Urinary bladder (tissue), 3 donors: ENCODE measurements at regions not wholly inside any gene's neighbourhood (a gene's known extent, or its start where the extent isn't known, plus 50 kb on each side); places are given as distances from the start of the nearest gene placed in this dataset.

Experiments
- DNase-seq: peaks from one replicate; pipeline ENCODE4 v3.0.0-alpha.2; 2015; ENCODE audit errors: extremely low spot score
- H3K27ac ChIP-seq: one replicate; pipeline ENCODE4 v1.5.1; 2013; ENCODE audit warnings: low read depth, mild to moderate bottlenecking, moderate library complexity
- H3K36me3 ChIP-seq: one replicate; pipeline ENCODE4 v1.6.1; 2013; ENCODE audit warnings: mild to moderate bottlenecking, moderate library complexity; ENCODE audit not compliant: insufficient read depth
- H3K4me1 ChIP-seq: one replicate; pipeline ENCODE4 v1.6.1; 2013; ENCODE audit warnings: mild to moderate bottlenecking, moderate library complexity; ENCODE audit not compliant: insufficient read depth
- H3K4me3 ChIP-seq: one replicate; pipeline ENCODE4 v1.5.1; 2013; ENCODE audit warnings: low read depth, low read length
- WGBS: extraction: QIAGEN DNeasy Blood & Tissue Kit; methylation state at CpG from one replicate; pipeline ENCODE4 v1.1.7; 2013; 5-methylcytosine and 5-hydroxymethylcytosine counted together
- donor health status: healthy with polysubstance abuse.
- donor health status: healthy.

GRCh38 chr10:2252096-2252495 lies 514.8 kb upstream of the ADARB2 start:
- WGBS, result 31% methylated on average over 6 of the region's 6 CpGs
- no peak overlapping the region for H3K27ac ChIP-seq
- H3K4me1 ChIP-seq, result no peaks in the 10 kb centered on the region
- no peaks in the 10 kb centered on the region for H3K36me3 ChIP-seq
- no peak for DNase-seq
- no peak overlapping the region for H3K4me3 ChIP-seq

GRCh38 chr10:2251631-2252030 lies 514.3 kb upstream of the ADARB2 start:
- H3K4me1 ChIP-seq, result no peaks in the 10 kb centered on the region
- H3K36me3 ChIP-seq, result no peaks in the 10 kb centered on the region
- no peak overlapping the region for H3K27ac ChIP-seq
- 46% methylated on average over 8 of the region's 8 CpGs for WGBS
- H3K4me3 ChIP-seq, result no peak overlapping the region
- no peak for DNase-seq

- H3K4me3 ChIP-seq, result no peak overlapping the region
- H3K36me3 ChIP-seq, result no peaks in the 10 kb centered on the region
- 87% methylated on average over 5 of the region's 5 CpGs for WGBS
- H3K27ac ChIP-seq, result no peak overlapping the region
- DNase-seq, result no peak
- no peaks in the 10 kb centered on the region for H3K4me1 ChIP-seq
Measured at GRCh38 chr10:2246747-2247146, 509.4 kb upstream of the ADARB2 start.

- Histone ChIP-seq H3K4me3 (no peak overlapping the region), H3K4me1 (no peaks in the 10 kb centered on the region), H3K27ac (no peak overlapping the region), H3K36me3 (no peaks in the 10 kb centered on the region)
- WGBS, result 96% methylated on average over 5 of the region's 5 CpGs
- DNase-seq, result no peak
Measured at GRCh38 chr10:2245580-2245979, 508.3 kb upstream of the ADARB2 start.

- no peak overlapping the region for H3K4me3 ChIP-seq
- WGBS, result 86% methylated on average over 12 of the region's 12 CpGs
Measured at GRCh38 chr10:2244471-2244870, 507.1 kb upstream of the ADARB2 start.

GRCh38 chr10:2236876-2237275 lies 499.6 kb upstream of the ADARB2 start:
- DNase-seq, result no peak
- H3K27ac ChIP-seq, result no peak overlapping the region
- H3K36me3 ChIP-seq, result no peaks in the 10 kb centered on the region
- 60% methylated on average over 5 of the region's 5 CpGs for WGBS
- no peak overlapping the region for H3K4me3 ChIP-seq
- no peaks in the 10 kb centered on the region for H3K4me1 ChIP-seq

More at GRCh38 chr10:2244471-2244870, 507.1 kb upstream of the ADARB2 start:
- no peaks in the 10 kb centered on the region for H3K4me1 ChIP-seq
- no peak for DNase-seq
- no peaks in the 10 kb centered on the region for H3K36me3 ChIP-seq
- H3K27ac ChIP-seq, result no peak overlapping the region

GRCh38 chr10:2232479-2232878 lies 495.2 kb upstream of the ADARB2 start:
- H3K4me1 ChIP-seq, result no peaks in the 10 kb centered on the region
- DNase-seq, result no peak
- 82% methylated on average over 11 of the region's 11 CpGs for WGBS
- no peak overlapping the region for H3K4me3 ChIP-seq
- no peak overlapping the region for H3K27ac ChIP-seq
- H3K36me3 ChIP-seq, result no peaks in the 10 kb centered on the region

GRCh38 chr10:2230478-2230877 lies 493.2 kb upstream of the ADARB2 start:
- no peak for DNase-seq
- Histone ChIP-seq H3K27ac (no peak overlapping the region), H3K4me1 (no peaks in the 10 kb centered on the region), H3K36me3 (no peaks in the 10 kb centered on the region), H3K4me3 (no peak overlapping the region)
- WGBS, result 80% methylated on average over 1 of the region's 1 CpG

- no peaks in the 10 kb centered on the region for H3K4me1 ChIP-seq
- no peaks in the 10 kb centered on the region for H3K36me3 ChIP-seq
- no peak overlapping the region for H3K4me3 ChIP-seq
- DNase-seq, result no peak
- 70% methylated on average over 5 of the region's 5 CpGs for WGBS
- H3K27ac ChIP-seq, result no peak overlapping the region
Measured at GRCh38 chr10:2228320-2228901, 491.1 kb upstream of the ADARB2 start.

GRCh38 chr10:2225609-2226008 lies 488.3 kb upstream of the ADARB2 start:
- no peaks in the 10 kb centered on the region for H3K4me1 ChIP-seq
- no peak overlapping the region for H3K27ac ChIP-seq
- DNase-seq, result no peak
- no peak overlapping the region for H3K4me3 ChIP-seq
- WGBS, result 73% methylated on average over 10 of the region's 10 CpGs
- H3K36me3 ChIP-seq, result no peaks in the 10 kb centered on the region

- Histone ChIP-seq H3K4me3 (no peak overlapping the region), H3K4me1 (no peaks in the 10 kb centered on the region), H3K36me3 (no peaks in the 10 kb centered on the region), H3K27ac (no peak overlapping the region)
- no peak for DNase-seq
- 81% methylated on average over 8 of the region's 8 CpGs for WGBS
Measured at GRCh38 chr10:2223548-2224320, 486.4 kb upstream of the ADARB2 start.

GRCh38 chr10:2222631-2223030 lies 485.3 kb upstream of the ADARB2 start:
- no peaks in the 10 kb centered on the region for H3K36me3 ChIP-seq
- no peak overlapping the region for H3K27ac ChIP-seq
- no peaks in the 10 kb centered on the region for H3K4me1 ChIP-seq
- DNase-seq, result no peak
- H3K4me3 ChIP-seq, result no peak overlapping the region
- WGBS, result 84% methylated on average over 6 of the region's 6 CpGs

- Histone ChIP-seq H3K36me3 (no peaks in the 10 kb centered on the region), H3K4me3 (no peak overlapping the region), H3K27ac (no peak overlapping the region), H3K4me1 (no peaks in the 10 kb centered on the region)
- 66% methylated on average over 10 of the region's 10 CpGs for WGBS
- DNase-seq, result no peak
Measured at GRCh38 chr10:2214805-2215204, 477.5 kb upstream of the ADARB2 start.

- H3K4me3 ChIP-seq, result no peak overlapping the region
- H3K27ac ChIP-seq, result no peak overlapping the region
- H3K4me1 ChIP-seq, result no peaks in the 10 kb centered on the region
- no peaks in the 10 kb centered on the region for H3K36me3 ChIP-seq
- no peak for DNase-seq
- WGBS, result 91% methylated on average over 12 of the region's 12 CpGs
Measured at GRCh38 chr10:2214092-2214491, 476.8 kb upstream of the ADARB2 start.
